ENCODE measurements at regions not wholly inside any gene's neighbourhood (a gene's known extent, or its start where the extent isn't known, plus 50 kb on each side); places are given as distances from the start of the nearest gene placed in this dataset.

DNA sequence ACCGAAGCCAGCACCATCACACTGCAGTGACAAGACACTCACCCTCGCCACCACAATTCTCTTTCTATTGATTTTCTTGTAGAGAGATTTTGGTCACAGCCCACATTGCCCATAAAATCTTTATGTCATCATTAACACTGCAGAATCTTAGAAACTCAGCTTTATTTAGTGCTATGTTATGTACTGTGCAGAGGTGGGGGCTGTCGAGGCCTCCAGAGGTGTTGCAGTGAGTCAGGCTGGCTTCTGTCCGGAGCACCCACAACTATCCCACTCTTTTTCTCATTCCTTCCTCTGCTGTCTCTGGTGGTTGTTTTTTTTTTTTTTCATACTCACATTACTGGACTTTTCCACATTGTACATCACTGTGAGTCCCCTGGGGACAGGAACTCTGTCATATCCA, 677.4 kb upstream of the HS6ST1 start:
- TF ChIP-seq YY1 (IDR thresholded peaks at IDR 0.05; ENCODE audit: borderline replicate concordance in 1 of 3, control insufficient read depth in 1 of 3, extremely low read depth in 1 of 3, insufficient read depth in 3 of 3, insufficient read length in 1 of 3, insufficient replicate concordance in 2 of 3, low read depth in 1 of 3, low read length in 2 of 3) (no peak), TRIM28 (IDR thresholded peaks at IDR 0.05) (no peak), CHD4 (IDR thresholded peaks at IDR 0.05; ENCODE audit: insufficient read depth, insufficient replicate concordance, low read depth, low read length, poor library complexity, severe bottlenecking) (no peak), POLR2A (conservative IDR thresholded peaks at IDR 0.05) (no peak), GABPB1 (CRISPR knock-in tag; IDR thresholded peaks at IDR 0.05) (no peak), RBM22 (IDR thresholded peaks at IDR 0.05; ENCODE audit: low read depth, low read length, poor library complexity, severe bottlenecking) (no peak), SNIP1 (IDR thresholded peaks at IDR 0.05; ENCODE audit: low read depth) (no peak), ZNF668 (CRISPR knock-in tag; IDR thresholded peaks at IDR 0.05) (no peak), ZNF830 (CRISPR knock-in tag; IDR thresholded peaks at IDR 0.05) (no peak), TEAD1 (CRISPR knock-in tag; IDR thresholded peaks at IDR 0.05) (no peak), ZC3H4 (CRISPR knock-in tag; IDR thresholded peaks at IDR 0.05; ENCODE audit: borderline replicate concordance) (no peak)
- TF ChIP-seq, protein P1, sequence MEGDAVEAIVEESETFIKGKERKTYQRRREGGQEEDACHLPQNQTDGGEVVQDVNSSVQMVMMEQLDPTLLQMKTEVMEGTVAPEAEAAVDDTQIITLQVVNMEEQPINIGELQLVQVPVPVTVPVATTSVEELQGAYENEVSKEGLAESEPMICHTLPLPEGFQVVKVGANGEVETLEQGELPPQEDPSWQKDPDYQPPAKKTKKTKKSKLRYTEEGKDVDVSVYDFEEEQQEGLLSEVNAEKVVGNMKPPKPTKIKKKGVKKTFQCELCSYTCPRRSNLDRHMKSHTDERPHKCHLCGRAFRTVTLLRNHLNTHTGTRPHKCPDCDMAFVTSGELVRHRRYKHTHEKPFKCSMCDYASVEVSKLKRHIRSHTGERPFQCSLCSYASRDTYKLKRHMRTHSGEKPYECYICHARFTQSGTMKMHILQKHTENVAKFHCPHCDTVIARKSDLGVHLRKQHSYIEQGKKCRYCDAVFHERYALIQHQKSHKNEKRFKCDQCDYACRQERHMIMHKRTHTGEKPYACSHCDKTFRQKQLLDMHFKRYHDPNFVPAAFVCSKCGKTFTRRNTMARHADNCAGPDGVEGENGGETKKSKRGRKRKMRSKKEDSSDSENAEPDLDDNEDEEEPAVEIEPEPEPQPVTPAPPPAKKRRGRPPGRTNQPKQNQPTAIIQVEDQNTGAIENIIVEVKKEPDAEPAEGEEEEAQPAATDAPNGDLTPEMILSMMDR (IDR thresholded peaks at IDR 0.05 in 2 of 3, conservative IDR thresholded peaks at IDR 0.05 in 1 of 3; ENCODE audit: insufficient read depth in 2 of 3, low read depth in 1 of 3, low read length in 3 of 3) = no peak
- TF ChIP-seq, protein P2, sequence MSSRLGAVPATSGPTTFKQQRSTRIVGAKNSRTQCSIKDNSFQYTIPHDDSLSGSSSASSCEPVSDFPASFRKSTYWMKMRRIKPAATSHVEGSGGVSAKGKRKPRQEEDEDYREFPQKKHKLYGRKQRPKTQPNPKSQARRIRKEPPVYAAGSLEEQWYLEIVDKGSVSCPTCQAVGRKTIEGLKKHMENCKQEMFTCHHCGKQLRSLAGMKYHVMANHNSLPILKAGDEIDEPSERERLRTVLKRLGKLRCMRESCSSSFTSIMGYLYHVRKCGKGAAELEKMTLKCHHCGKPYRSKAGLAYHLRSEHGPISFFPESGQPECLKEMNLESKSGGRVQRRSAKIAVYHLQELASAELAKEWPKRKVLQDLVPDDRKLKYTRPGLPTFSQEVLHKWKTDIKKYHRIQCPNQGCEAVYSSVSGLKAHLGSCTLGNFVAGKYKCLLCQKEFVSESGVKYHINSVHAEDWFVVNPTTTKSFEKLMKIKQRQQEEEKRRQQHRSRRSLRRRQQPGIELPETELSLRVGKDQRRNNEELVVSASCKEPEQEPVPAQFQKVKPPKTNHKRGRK (tag; IDR thresholded peaks at IDR 0.05) = no peak
